Esophagus squamous epithelium (tissue), 4 donors: ENCODE measurements at regions not wholly inside any gene's neighbourhood (a gene's known extent, or its start where the extent isn't known, plus 50 kb on each side); places are given as distances from the start of the nearest gene placed in this dataset.

Experiments
- POLR2A ChIP-seq, 4 donors: fragments of 450-650 bp; IDR thresholded peaks; one replicate each; pipeline ENCODE4 v1.6.1; 2017; ENCODE audit warnings: antibody characterized with exemption in 4 of 4, mild to moderate bottlenecking in 4 of 4, moderate library complexity in 3 of 4
- TF ChIP-seq, protein P1 (sequence below), 6 experiments: fragments of 450-650 bp in 4 of 6; fragments of 200-600 bp in 2 of 6; sonication (generic) in 2 of 6; IDR thresholded peaks; one replicate each; pipeline ENCODE4 v1.5.1; 2016 to 2019; ENCODE audit warnings: antibody characterized with exemption in 6 of 6, mild to moderate bottlenecking in 4 of 6, moderate library complexity in 4 of 6

DNA sequence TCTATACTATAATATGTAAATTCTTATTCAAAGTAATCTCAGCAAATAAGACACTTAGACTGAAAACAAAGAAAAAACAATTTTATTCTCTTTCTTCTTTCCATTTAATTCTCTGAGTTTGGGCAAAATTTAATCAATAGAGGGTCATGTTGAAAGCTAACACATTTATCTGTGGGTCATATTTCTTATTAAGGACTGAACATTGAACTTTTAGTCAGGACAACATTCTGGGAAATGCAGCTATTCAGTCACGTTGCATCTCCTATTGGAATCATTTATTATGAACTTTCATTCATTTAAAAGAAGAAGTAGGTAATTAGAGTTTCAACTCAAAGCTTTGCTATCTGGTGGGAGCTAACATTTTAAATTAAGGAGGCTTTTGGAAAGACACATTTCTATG is 372.5 kb downstream of the MAN2A1 start:
- no peak for TF ChIP-seq POLR2A (IDR thresholded peaks at IDR 0.05)
- TF ChIP-seq, protein P1, sequence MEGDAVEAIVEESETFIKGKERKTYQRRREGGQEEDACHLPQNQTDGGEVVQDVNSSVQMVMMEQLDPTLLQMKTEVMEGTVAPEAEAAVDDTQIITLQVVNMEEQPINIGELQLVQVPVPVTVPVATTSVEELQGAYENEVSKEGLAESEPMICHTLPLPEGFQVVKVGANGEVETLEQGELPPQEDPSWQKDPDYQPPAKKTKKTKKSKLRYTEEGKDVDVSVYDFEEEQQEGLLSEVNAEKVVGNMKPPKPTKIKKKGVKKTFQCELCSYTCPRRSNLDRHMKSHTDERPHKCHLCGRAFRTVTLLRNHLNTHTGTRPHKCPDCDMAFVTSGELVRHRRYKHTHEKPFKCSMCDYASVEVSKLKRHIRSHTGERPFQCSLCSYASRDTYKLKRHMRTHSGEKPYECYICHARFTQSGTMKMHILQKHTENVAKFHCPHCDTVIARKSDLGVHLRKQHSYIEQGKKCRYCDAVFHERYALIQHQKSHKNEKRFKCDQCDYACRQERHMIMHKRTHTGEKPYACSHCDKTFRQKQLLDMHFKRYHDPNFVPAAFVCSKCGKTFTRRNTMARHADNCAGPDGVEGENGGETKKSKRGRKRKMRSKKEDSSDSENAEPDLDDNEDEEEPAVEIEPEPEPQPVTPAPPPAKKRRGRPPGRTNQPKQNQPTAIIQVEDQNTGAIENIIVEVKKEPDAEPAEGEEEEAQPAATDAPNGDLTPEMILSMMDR (IDR thresholded peaks at IDR 0.05), result no peak
